GM21515 (cell line): ENCODE measurements at regions not wholly inside any gene's neighbourhood (a gene's known extent, or its start where the extent isn't known, plus 50 kb on each side); places are given as distances from the start of the nearest gene placed in this dataset.

Experiments used
- ATAC-seq: cut with Tn5 transposase; IDR thresholded peaks from one replicate; pipeline ENCODE4 v1.9.1; 2021; ENCODE audit not compliant: unreplicated experiment

- ATAC-seq, result no peak
These were observed 96.2 kb upstream of the ROBO2 start for GRCh38 chr3:76943671-76944070.

GRCh38 chr3:76949033-76949432, 90.9 kb upstream of the ROBO2 start:
- no peak for ATAC-seq

GRCh38 chr3:76949462-76949861, 90.4 kb upstream of the ROBO2 start:
- no peak for ATAC-seq

- ATAC-seq, result no peak
These were observed 89.3 kb upstream of the ROBO2 start for GRCh38 chr3:76950590-76950989.

GRCh38 chr3:76954412-76954811, 85.5 kb upstream of the ROBO2 start:
- no peak for ATAC-seq

- ATAC-seq, result no peak
These were observed 81.6 kb upstream of the ROBO2 start for GRCh38 chr3:76958274-76958673.

GRCh38 chr3:76958861-76959260, 81.0 kb upstream of the ROBO2 start:
- no peak for ATAC-seq

GRCh38 chr3:76961284-76961683, 78.6 kb upstream of the ROBO2 start:
- ATAC-seq, result no peak

GRCh38 chr3:76965122-76965725, 74.7 kb upstream of the ROBO2 start:
- ATAC-seq, result no peak

- no peak for ATAC-seq
These were observed 70.4 kb upstream of the ROBO2 start for GRCh38 chr3:76969471-76969870.

- no peak for ATAC-seq
These were observed 69.8 kb upstream of the ROBO2 start for GRCh38 chr3:76969996-76970615.

- ATAC-seq, result no peak
These were observed 67.1 kb upstream of the ROBO2 start for GRCh38 chr3:76972624-76973296.

GRCh38 chr3:76976996-76977395, 62.9 kb upstream of the ROBO2 start:
- no peak for ATAC-seq

GRCh38 chr3:76985645-76986044, 54.3 kb upstream of the ROBO2 start:
- ATAC-seq, result no peak

- no peak for ATAC-seq
These were observed 52.9 kb upstream of the ROBO2 start for GRCh38 chr3:76986876-76987474.
